OCI-LY3 (cell line): ENCODE measurements at regions not wholly inside any gene's neighbourhood (a gene's known extent, or its start where the extent isn't known, plus 50 kb on each side); places are given as distances from the start of the nearest gene placed in this dataset.

Experiments
- H2AFZ ChIP-seq: fragments of 200-600, 300-600 bp; shearing (Covaris generic); 2 replicates; pipeline ENCODE4 v1.6.0; 2014; ENCODE audit warnings: antibody characterized with exemption, low read depth, low read length
- H3K27ac ChIP-seq: fragments of 200-600, 300-600 bp; sonication (generic); 2 replicates; pipeline ENCODE4 v1.5.1; 2014; ENCODE audit warnings: mild to moderate bottlenecking, low read length, moderate library complexity, mixed read lengths
- H3K27me3 ChIP-seq: fragments of 200-600, 300-600 bp; sonication (generic); 2 replicates; pipeline ENCODE4 v1.6.1; 2014; ENCODE audit warnings: low read depth, low read length, mixed read lengths
- H3K36me3 ChIP-seq: fragments of 200-600, 300-600 bp; sonication (generic); replicated peaks from 2 replicates; pipeline ENCODE3; 2014; ENCODE audit warnings: low read depth, low read length, mixed read lengths
- H3K4me1 ChIP-seq: fragments of 300-600, 200-600 bp; sonication (generic); 2 replicates; pipeline ENCODE4 v1.6.1; 2014; ENCODE audit warnings: low read length, mixed read lengths
- H3K4me2 ChIP-seq: fragments of 200-600, 300-600 bp; sonication (generic); 2 replicates; pipeline ENCODE4 v1.6.1; 2014; ENCODE audit warnings: low read length, mixed read lengths
- H3K4me3 ChIP-seq: fragments of 300-600, 200-600 bp; sonication (generic); 2 replicates; pipeline ENCODE4 v1.5.1; 2014; ENCODE audit warnings: antibody characterized with exemption, mild to moderate bottlenecking, low read length, moderate library complexity
- H3K79me2 ChIP-seq: fragments of 300-600, 200-600 bp; shearing (Covaris generic); 2 replicates; pipeline ENCODE4 v1.6.1; 2014; ENCODE audit warnings: mild to moderate bottlenecking, low read length, mixed read lengths
- H3K9ac ChIP-seq: fragments of 300-600, 200-600 bp; shearing (Covaris generic); 2 replicates; pipeline ENCODE4 v1.6.0; 2014; ENCODE audit warnings: mild to moderate bottlenecking, low read length, moderate library complexity
- H3K9me3 ChIP-seq: fragments of 200-600, 300-600 bp; shearing (Covaris generic); 2 replicates; pipeline ENCODE4 v1.6.1; 2014; ENCODE audit warnings: low read length, mixed read lengths; ENCODE audit not compliant: insufficient read depth
- H4K20me1 ChIP-seq: fragments of 200-600, 300-600 bp; sonication (generic); 2 replicates; pipeline ENCODE4 v1.6.1; 2016; ENCODE audit warnings: low read length, mixed read lengths; ENCODE audit not compliant: insufficient read depth
- CTCF ChIP-seq: fragments of 200-600, 300-600 bp; sonication (generic); IDR thresholded peaks from 2 replicates; pipeline ENCODE4 v1.5.1; 2014; ENCODE audit warnings: antibody characterized with exemption, low read length, low read depth
- EZH2phosphoT487 ChIP-seq: fragments of 200-600 bp; shearing (Covaris generic); IDR thresholded peaks from 2 replicates; pipeline ENCODE4 v1.6.1; 2018; ENCODE audit warnings: antibody characterized with exemption, mixed run types, low read depth

GRCh38 chr3:22063500-22063899, 312.5 kb upstream of the ZNF385D start:
- Histone ChIP-seq H2AFZ (no peak overlapping the region), H3K9me3 (no peaks in the 10 kb centered on the region), H3K9ac (no peak overlapping the region), H4K20me1 (no peaks in the 10 kb centered on the region), H3K79me2 (no peaks in the 10 kb centered on the region), H3K36me3 (no peaks in the 10 kb centered on the region), H3K4me1 (no peaks in the 10 kb centered on the region), H3K27me3 (no peaks in the 10 kb centered on the region), H3K4me2 (no peak overlapping the region), H3K4me3 (no peak overlapping the region), H3K27ac (no peak overlapping the region)
- TF ChIP-seq EZH2phosphoT487, result no peak
- no peak for TF ChIP-seq CTCF

- H3K4me1 ChIP-seq, result no peaks in the 10 kb centered on the region
- H2AFZ ChIP-seq, result 0 out of 2 replicates have a peak overlapping the region, but pooled peaks have one; percentile 3
- H3K79me2 ChIP-seq, result no peaks in the 10 kb centered on the region
- H3K36me3 ChIP-seq, result no peaks in the 10 kb centered on the region
- H3K4me3 ChIP-seq, result no peak overlapping the region
- no peaks in the 10 kb centered on the region for H3K9me3 ChIP-seq
- no peaks in the 10 kb centered on the region for H4K20me1 ChIP-seq
- H3K4me2 ChIP-seq, result no peak overlapping the region
- no peak overlapping the region for H3K27ac ChIP-seq
- H3K9ac ChIP-seq, result no peak overlapping the region
- TF ChIP-seq CTCF, result no peak
- no peak for TF ChIP-seq EZH2phosphoT487
- H3K27me3 ChIP-seq, result no peaks in the 10 kb centered on the region
Observed at GRCh38 chr3:22068619-22069018, 317.6 kb upstream of the ZNF385D start.

GRCh38 chr3:22088204-22088603, 337.2 kb upstream of the ZNF385D start:
- Histone ChIP-seq H3K27ac (no peak overlapping the region), H2AFZ (no peak overlapping the region), H3K9ac (no peak overlapping the region), H4K20me1 (no peaks in the 10 kb centered on the region), H3K79me2 (no peaks in the 10 kb centered on the region), H3K4me2 (no peak overlapping the region), H3K27me3 (no peaks in the 10 kb centered on the region), H3K9me3 (no peaks in the 10 kb centered on the region), H3K36me3 (no peaks in the 10 kb centered on the region), H3K4me1 (peaks cover 3% of the 10 kb centered on the region; the same call in 1 of the 2 replicates), H3K4me3 (no peak overlapping the region)
- no peak for TF ChIP-seq EZH2phosphoT487
- no peak for TF ChIP-seq CTCF

GRCh38 chr3:22089284-22089683, 338.3 kb upstream of the ZNF385D start:
- Histone ChIP-seq H4K20me1 (no peaks in the 10 kb centered on the region), H3K27ac (no peak overlapping the region), H2AFZ (peak overlapping the region; percentile 97), H3K79me2 (no peaks in the 10 kb centered on the region), H3K27me3 (no peaks in the 10 kb centered on the region), H3K4me2 (peak overlapping the region; percentile 83), H3K36me3 (no peaks in the 10 kb centered on the region), H3K9me3 (no peaks in the 10 kb centered on the region), H3K4me1 (peaks cover 3% of the 10 kb centered on the region; the same call in 1 of the 2 replicates), H3K4me3 (peak overlapping the region; percentile 67), H3K9ac (no peak overlapping the region)
- no peak for TF ChIP-seq EZH2phosphoT487
- peak; percentile 78 for TF ChIP-seq CTCF
